GM18511 (cell line): ENCODE measurements at regions not wholly inside any gene's neighbourhood (a gene's known extent, or its start where the extent isn't known, plus 50 kb on each side); places are given as distances from the start of the nearest gene placed in this dataset.
"Not testable (repeated sequence)": the region's sequence is repeated elsewhere in the genome, so short reads cannot be mapped to it uniquely, and the experiment has no call there.

Experiments
- ATAC-seq: cut with Tn5 transposase; IDR thresholded peaks from one replicate; pipeline ENCODE4 v1.9.1; 2021; ENCODE audit warnings: mild to moderate bottlenecking, moderate library complexity; ENCODE audit not compliant: unreplicated experiment

DNA sequence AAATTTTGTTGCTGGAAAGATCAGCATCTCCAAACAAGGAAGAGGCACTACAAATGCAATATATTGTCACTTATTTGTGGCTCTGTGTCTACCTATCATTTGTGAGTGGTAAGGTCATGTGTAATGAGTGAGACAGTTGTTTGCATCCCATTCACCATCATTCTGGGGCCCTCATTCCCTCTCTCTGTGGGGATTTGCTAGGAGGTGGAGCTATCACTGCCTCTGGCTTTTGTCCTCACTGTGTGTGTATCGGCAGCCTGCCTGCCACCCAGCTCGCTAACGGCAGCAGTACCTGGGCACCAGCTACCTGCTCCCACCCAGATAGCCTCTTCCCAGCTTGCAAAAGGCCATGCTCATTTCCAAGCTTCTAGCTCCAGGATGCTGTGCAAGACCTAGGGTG lies 379.2 kb upstream of the ZFHX3 start:
- no peak for ATAC-seq

GRCh38 chr16:73426433-73427160 lies 378.7 kb upstream of the ZFHX3 start:
- no peak for ATAC-seq

DNA sequence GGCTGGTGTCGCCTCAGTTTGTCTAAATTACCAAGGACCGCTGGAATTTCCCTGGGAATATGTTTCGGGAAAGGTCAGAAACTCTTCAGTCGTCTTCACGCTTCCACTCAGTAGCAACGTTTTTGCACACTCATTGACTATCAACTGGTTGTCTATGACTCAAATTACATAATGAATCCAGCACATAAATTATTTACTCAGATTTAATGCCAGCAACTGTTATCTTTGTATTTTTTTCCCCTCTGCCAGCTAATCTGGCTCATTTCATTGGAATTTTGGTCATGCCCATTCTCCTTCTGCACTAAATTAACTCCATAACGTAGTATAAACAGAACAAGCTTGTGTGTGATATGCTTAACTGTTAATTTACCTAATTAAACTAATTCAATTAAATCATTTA lies 372.7 kb upstream of the ZFHX3 start:
- no peak for ATAC-seq

GRCh38 chr16:73420244-73420643 lies 372.3 kb upstream of the ZFHX3 start:
- ATAC-seq = no peak

GRCh38 chr16:73418691-73419090 lies 370.8 kb upstream of the ZFHX3 start:
- no peak for ATAC-seq

GRCh38 chr16:73418051-73418450 lies 370.1 kb upstream of the ZFHX3 start:
- no peak for ATAC-seq

DNA sequence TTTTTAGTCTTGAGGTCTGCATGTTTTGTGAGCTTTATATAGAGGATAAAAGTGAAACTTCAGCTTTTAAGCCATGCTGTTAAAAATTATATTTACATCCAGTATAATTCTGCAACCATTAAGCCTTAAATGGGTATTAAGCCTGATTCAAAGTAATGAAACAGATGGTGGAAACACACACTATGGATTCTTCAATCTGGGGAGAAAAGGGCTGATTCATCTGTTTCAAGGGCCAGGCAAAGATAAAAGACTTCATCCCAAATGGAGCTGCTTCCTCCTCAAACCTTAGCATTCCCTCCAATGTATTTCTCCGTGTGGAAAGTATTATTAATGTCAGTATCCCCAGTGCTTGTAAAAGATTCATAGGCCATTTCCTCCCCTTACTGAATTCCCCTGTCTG lies 367.4 kb upstream of the ZFHX3 start:
- ATAC-seq = no peak

DNA sequence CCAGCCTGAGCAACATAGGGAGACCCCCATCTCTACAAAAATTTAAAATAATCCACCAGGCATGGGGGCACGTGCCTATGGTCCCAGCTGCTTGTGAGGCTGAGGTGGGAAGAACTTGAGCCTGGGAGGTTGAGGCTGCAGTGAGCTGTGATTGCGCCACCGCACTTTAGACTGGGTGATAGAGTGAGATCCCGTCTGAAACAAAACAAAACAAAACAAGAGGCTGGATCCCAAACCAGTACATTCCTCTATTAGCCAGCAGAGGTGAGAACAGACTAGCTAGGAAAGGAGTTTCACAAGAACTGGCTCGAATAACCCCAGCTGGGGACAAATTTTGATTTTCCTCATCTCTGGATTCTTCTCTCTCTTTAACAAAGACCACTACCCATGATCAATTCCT lies 366.7 kb upstream of the ZFHX3 start:
- no peak for ATAC-seq

GRCh38 chr16:73413830-73414190 lies 365.9 kb upstream of the ZFHX3 start:
- ATAC-seq = no peak

- ATAC-seq = no peak
Measured at GRCh38 chr16:73413091-73413829, 365.3 kb upstream of the ZFHX3 start.

GRCh38 chr16:73412416-73412815 lies 364.5 kb upstream of the ZFHX3 start:
- ATAC-seq = no peak

DNA sequence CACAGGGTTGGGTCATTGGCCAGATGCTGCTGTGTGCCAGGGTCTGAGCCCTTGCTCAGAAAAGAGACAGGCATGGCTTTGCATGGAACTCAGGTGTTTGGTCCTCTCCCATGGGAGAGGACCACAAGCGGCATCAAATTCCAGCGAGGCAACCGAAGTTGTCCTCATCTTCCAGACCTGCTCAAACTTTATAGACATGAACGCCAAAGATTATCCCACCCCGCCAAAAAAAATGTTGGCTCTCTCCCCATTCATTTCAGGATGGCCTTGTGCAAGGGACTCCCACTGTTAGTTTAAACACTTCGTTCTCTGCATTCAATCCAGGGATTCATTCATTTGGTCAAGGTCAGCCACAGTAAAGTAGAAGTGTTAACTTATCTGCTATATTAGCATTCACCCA lies 360.8 kb upstream of the ZFHX3 start:
- ATAC-seq = no peak

DNA sequence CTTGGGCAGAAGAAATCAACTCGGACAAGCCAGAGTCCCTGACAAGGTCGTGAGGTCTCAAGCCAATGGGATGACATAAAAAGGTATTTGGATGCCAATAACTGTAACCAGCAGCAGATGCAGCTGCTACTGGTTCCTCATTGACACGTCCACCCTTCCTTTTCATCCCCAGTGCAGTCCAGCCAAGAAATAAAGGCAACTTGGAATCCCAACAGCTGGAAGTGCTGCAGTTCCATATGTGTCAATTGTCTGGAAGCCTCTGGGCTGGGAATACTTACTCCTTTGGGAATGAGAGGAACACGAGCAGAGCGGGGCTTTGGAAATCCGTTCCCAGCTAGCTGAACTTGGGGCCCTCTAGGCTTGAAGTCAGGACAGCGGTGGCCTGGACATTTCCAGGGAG lies 360.4 kb upstream of the ZFHX3 start:
- no peak for ATAC-seq

- no peak for ATAC-seq
Measured at GRCh38 chr16:73405851-73406250, 357.9 kb upstream of the ZFHX3 start.

- no peak for ATAC-seq
Measured at GRCh38 chr16:73404001-73404400, 356.1 kb upstream of the ZFHX3 start.

GRCh38 chr16:73403291-73403690 lies 355.4 kb upstream of the ZFHX3 start:
- no peak for ATAC-seq

- no peak for ATAC-seq
Measured at GRCh38 chr16:73400951-73401350, 353.0 kb upstream of the ZFHX3 start.

- ATAC-seq = no peak
Measured at GRCh38 chr16:73399997-73400396, 352.1 kb upstream of the ZFHX3 start.

DNA sequence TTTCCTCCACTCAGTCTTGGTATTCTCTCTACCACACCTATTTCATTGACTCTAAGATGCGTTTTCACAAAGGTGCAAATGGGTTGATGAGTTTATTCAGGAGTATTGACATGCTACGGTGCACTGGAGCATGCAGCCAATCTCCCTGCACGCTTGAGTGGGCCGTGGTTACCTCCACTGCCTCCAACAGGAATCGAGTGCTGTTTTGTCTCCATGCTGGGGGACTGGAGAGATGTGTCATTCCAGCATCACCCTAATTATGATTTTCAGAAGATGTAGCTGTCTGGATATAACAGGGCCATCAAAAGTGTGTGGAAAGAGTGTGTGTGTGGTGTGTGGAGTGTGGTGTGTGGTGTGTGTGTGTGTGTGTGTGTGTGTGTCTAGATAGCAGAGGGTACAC lies 351.6 kb upstream of the ZFHX3 start:
- no peak for ATAC-seq

GRCh38 chr16:73398604-73399003 lies 350.7 kb upstream of the ZFHX3 start:
- ATAC-seq = not testable (repeated sequence)

- no peak for ATAC-seq
Measured at GRCh38 chr16:73396556-73396955, 348.6 kb upstream of the ZFHX3 start.

DNA sequence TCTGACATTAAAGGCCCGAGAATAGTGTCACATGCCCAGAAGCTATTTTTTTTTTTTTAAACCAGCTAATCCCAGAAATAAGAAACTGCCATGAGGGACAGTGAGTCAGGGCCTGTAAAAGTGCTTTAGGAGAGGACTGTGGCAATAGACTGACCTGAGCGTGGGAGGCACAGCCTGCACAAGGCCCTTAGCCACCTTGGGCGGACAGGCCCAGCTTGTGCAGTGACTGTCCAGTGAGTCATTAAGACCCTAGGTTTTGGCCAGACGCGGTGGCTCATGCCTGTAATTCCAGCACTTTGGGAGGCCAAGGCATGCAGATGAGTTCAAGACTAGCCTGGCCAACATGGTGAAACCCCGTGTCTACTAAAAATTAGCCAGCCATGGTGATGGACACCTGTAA lies 343.0 kb upstream of the ZFHX3 start:
- no peak for ATAC-seq

DNA sequence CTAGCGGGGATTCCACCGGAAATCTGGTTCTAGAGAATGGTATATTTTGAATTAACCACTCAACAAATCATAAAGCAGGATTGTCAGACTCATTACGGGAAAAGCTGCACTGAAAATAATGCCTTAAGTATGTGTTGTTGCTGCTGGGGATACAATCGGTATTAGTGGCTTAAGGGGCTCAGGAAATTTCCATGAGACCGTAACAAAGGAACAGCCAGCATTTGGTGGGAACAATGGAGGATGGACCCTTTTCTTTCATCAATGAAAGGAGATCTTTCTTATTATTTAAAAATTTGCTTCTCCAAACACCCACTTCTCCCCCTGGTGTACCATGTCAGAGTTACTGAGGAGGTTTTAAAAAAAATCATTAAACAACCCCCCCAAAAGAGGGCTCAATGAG lies 342.6 kb upstream of the ZFHX3 start:
- ATAC-seq = no peak
